ENCODE measurements at regions not wholly inside any gene's neighbourhood (a gene's known extent, or its start where the extent isn't known, plus 50 kb on each side); places are given as distances from the start of the nearest gene placed in this dataset.
A peak's percentile ranks its signal among the peaks of the same experiment; 100 is the strongest.

- H3K36me3 ChIP-seq (replicated peaks in 1 of 2; ENCODE audit: control insufficient read depth in 1 of 2, insufficient read depth in 2 of 2, low read length in 1 of 2), result no peaks in the 10 kb centered on the region
- peaks cover 2 to 7% of the 10 kb centered on the region in 2 experiments; a peak in 3 of 4 replicates for H3K4me1 ChIP-seq (ENCODE audit: control insufficient read depth in 1 of 2, insufficient read depth in 2 of 2, low read depth in 1 of 2, low read length in 1 of 2)
- no peaks in the 10 kb centered on the region for H3K9me3 ChIP-seq
- H2AFZ ChIP-seq (ENCODE audit: low read depth), result no peak overlapping the region
- no peak overlapping the region for H3K27ac ChIP-seq (ENCODE audit: low read depth in 2 of 2, low read length in 1 of 2)
- DNase-seq, result no peak
- H3K9ac ChIP-seq, result no peak overlapping the region
- no peak overlapping the region for H3K4me3 ChIP-seq (ENCODE audit: low read depth in 2 of 2, low read length in 1 of 2)
- H3K79me2 ChIP-seq (ENCODE audit: insufficient read depth), result no peaks in the 10 kb centered on the region
- no peak overlapping the region for H3K4me2 ChIP-seq
- TF ChIP-seq ZBTB33 (IDR thresholded peaks at IDR 0.05; ENCODE audit: borderline replicate concordance, low read depth) (no peak), RAD21 (IDR thresholded peaks at IDR 0.05; ENCODE audit: low read length) (peak; percentile 47; the same call in 1 of the 2 replicates)
- H4K20me1 ChIP-seq (ENCODE audit: insufficient read depth), result no peaks in the 10 kb centered on the region
- no peaks in the 10 kb centered on the region for H3K27me3 ChIP-seq (ENCODE audit: insufficient read depth)
- H3F3A ChIP-seq (replicated peaks; ENCODE audit: insufficient read depth), result no peaks in the 10 kb centered on the region
- H3K9me2 ChIP-seq, result no peaks in the 10 kb centered on the region
- WGBS (ENCODE audit: low lambda C conversion rate), result 64% methylated on average over 2 of the region's 2 CpGs
- ChIA-PET CTCF (interaction anchor here (0.7 to 1.4 kb wide), 3 partner anchors 12 to 381 kb away, joined by 3 to 5 read pairs (median 3); no protein-coding TSS in a partner anchor), POLR2A (no interaction called here)
Measured at GRCh38 chr6:112560651-112561050, 213.5 kb downstream of the RFPL4B start.

GRCh38 chr6:112562301-112563231 is 215.4 kb downstream of the RFPL4B start:
- Histone ChIP-seq H3K9ac (no peak overlapping the region), H3K9me3 (no peaks in the 10 kb centered on the region), H3K27ac (ENCODE audit: low read depth in 2 of 2, low read length in 1 of 2) (no peak overlapping the region), H3K4me2 (no peak overlapping the region), H3K79me2 (ENCODE audit: insufficient read depth) (no peaks in the 10 kb centered on the region), H4K20me1 (ENCODE audit: insufficient read depth) (no peaks in the 10 kb centered on the region), H2AFZ (ENCODE audit: low read depth) (peak overlapping the region; percentile 11; the same call in 1 of the 2 replicates), H3K36me3 (replicated peaks in 1 of 2; ENCODE audit: control insufficient read depth in 1 of 2, insufficient read depth in 2 of 2, low read length in 1 of 2) (no peaks in the 10 kb centered on the region), H3K4me1 (ENCODE audit: control insufficient read depth in 1 of 2, insufficient read depth in 2 of 2, low read depth in 1 of 2, low read length in 1 of 2) (peaks cover 2 to 7% of the 10 kb centered on the region in 2 experiments; a peak in 3 of 4 replicates), H3K27me3 (ENCODE audit: insufficient read depth) (no peaks in the 10 kb centered on the region), H3K4me3 (ENCODE audit: low read depth in 2 of 2, low read length in 1 of 2) (no peak overlapping the region), H3F3A (replicated peaks; ENCODE audit: insufficient read depth) (no peaks in the 10 kb centered on the region), H3K9me2 (no peaks in the 10 kb centered on the region)
- WGBS (ENCODE audit: low lambda C conversion rate), result 58% methylated on average over 7 of the region's 7 CpGs
- no peak for DNase-seq
- TF ChIP-seq EZH2phosphoT487 (IDR thresholded peaks at IDR 0.05; ENCODE audit: borderline replicate concordance, low read depth) (no peak), NFIC (IDR thresholded peaks at IDR 0.05; ENCODE audit: borderline replicate concordance) (no peak), USF1 (IDR thresholded peaks at IDR 0.05; ENCODE audit: borderline replicate concordance, low read depth) (no peak), GATA2 (CRISPR knock-in tag; IDR thresholded peaks at IDR 0.05) (no peak), IRF3 (IDR thresholded peaks at IDR 0.05; ENCODE audit: low read depth, low read length) (no peak), MEF2A (IDR thresholded peaks at IDR 0.05; ENCODE audit: borderline replicate concordance, low read depth) (no peak), MXI1 (IDR thresholded peaks at IDR 0.05; ENCODE audit: low read depth, low read length) (no peak), REST (IDR thresholded peaks at IDR 0.05; ENCODE audit: low read depth, low read length) (no peak), YY1 (IDR thresholded peaks at IDR 0.05; ENCODE audit: low read depth) (no peak), SIN3A (IDR thresholded peaks at IDR 0.05; ENCODE audit: borderline replicate concordance, low read depth, low read length) (no peak), CHD2 (IDR thresholded peaks at IDR 0.05; ENCODE audit: low read length, partially characterized antibody) (no peak), TEAD4 (IDR thresholded peaks at IDR 0.05; ENCODE audit: borderline replicate concordance, insufficient read depth) (no peak)
- ChIA-PET CTCF (interaction anchor here (1.3 to 1.4 kb wide), 3 partner anchors 10 to 382 kb away, joined by 3 to 5 read pairs (median 3); no protein-coding TSS in a partner anchor), POLR2A (no interaction called here)

Data from SK-N-SH (cell line).